ENCODE measurements at regions not wholly inside any gene's neighbourhood (a gene's known extent, or its start where the extent isn't known, plus 50 kb on each side); places are given as distances from the start of the nearest gene placed in this dataset.

- TF ChIP-seq POLR2A (IDR thresholded peaks at IDR 0.05), result no peak
- TF ChIP-seq CTCF (IDR thresholded peaks at IDR 0.05 in 8 of 11, conservative IDR thresholded peaks at IDR 0.05 in 3 of 11), result no peak
- no peak for TF ChIP-seq POLR2AphosphoS5 (IDR thresholded peaks at IDR 0.05)
These were observed 104.6 kb upstream of the RUNX1 start for GRCh38 chr21:35153671-35154070.

All from spleen (tissue), 7 donors.